ENCODE measurements at regions not wholly inside any gene's neighbourhood (a gene's known extent, or its start where the extent isn't known, plus 50 kb on each side); places are given as distances from the start of the nearest gene placed in this dataset.

GRCh38 chr6:156161471-156161870 lies 615.7 kb upstream of the ARID1B start:
- TF ChIP-seq ZNF70 (CRISPR knock-in tag; IDR thresholded peaks at IDR 0.05) (no peak), TOX (CRISPR knock-in tag; IDR thresholded peaks at IDR 0.05; ENCODE audit: borderline replicate concordance) (no peak), RARB (CRISPR knock-in tag; IDR thresholded peaks at IDR 0.05) (no peak), ZNF8 (CRISPR knock-in tag; IDR thresholded peaks at IDR 0.05) (no peak), OSR1 (CRISPR knock-in tag; IDR thresholded peaks at IDR 0.05) (no peak), BACH2 (CRISPR knock-in tag; IDR thresholded peaks at IDR 0.05; ENCODE audit: borderline replicate concordance) (no peak), CSDC2 (CRISPR knock-in tag; IDR thresholded peaks at IDR 0.05) (no peak), PATZ1 (CRISPR knock-in tag; IDR thresholded peaks at IDR 0.05; ENCODE audit: borderline replicate concordance) (no peak), TCF4 (CRISPR knock-in tag; IDR thresholded peaks at IDR 0.05; ENCODE audit: borderline replicate concordance) (no peak), CREB5 (CRISPR knock-in tag; IDR thresholded peaks at IDR 0.05; ENCODE audit: low read depth) (no peak), ARNTL (CRISPR knock-in tag; IDR thresholded peaks at IDR 0.05; ENCODE audit: borderline replicate concordance, low read depth) (no peak), POU6F1 (CRISPR knock-in tag; IDR thresholded peaks at IDR 0.05; ENCODE audit: borderline replicate concordance, low read depth) (no peak), TSHZ2 (CRISPR knock-in tag; IDR thresholded peaks at IDR 0.05) (no peak), SNAI2 (CRISPR knock-in tag; IDR thresholded peaks at IDR 0.05) (no peak), PPARA (CRISPR knock-in tag; IDR thresholded peaks at IDR 0.05; ENCODE audit: borderline replicate concordance) (no peak), ISL1 (CRISPR knock-in tag; IDR thresholded peaks at IDR 0.05) (no peak)
- ATAC-seq, result no peak

GRCh38 chr6:156160795-156161165 lies 616.4 kb upstream of the ARID1B start:
- no peak for TF ChIP-seq ZNF8 (CRISPR knock-in tag; IDR thresholded peaks at IDR 0.05)
- 0 out of 2 replicates have a peak, but pooled peaks have one; percentile 0 for TF ChIP-seq CREB5 (CRISPR knock-in tag; IDR thresholded peaks at IDR 0.05; ENCODE audit: low read depth)
- ATAC-seq, result no peak

- ATAC-seq, result peak; percentile 69
- TF ChIP-seq ESRRG (CRISPR knock-in tag; IDR thresholded peaks at IDR 0.05) (no peak), ZNF565 (CRISPR knock-in tag; conservative IDR thresholded peaks at IDR 0.05; ENCODE audit: low read depth) (no peak), GLIS3 (CRISPR knock-in tag; IDR thresholded peaks at IDR 0.05) (peak; percentile 74; the same call in 1 of the 2 replicates), ZNF70 (CRISPR knock-in tag; IDR thresholded peaks at IDR 0.05) (no peak), PPARA (CRISPR knock-in tag; IDR thresholded peaks at IDR 0.05; ENCODE audit: borderline replicate concordance) (0 out of 2 replicates have a peak, but pooled peaks have one; percentile 36), ZFP30 (CRISPR knock-in tag; IDR thresholded peaks at IDR 0.05) (0 out of 2 replicates have a peak, but pooled peaks have one; percentile 10), POU6F1 (CRISPR knock-in tag; IDR thresholded peaks at IDR 0.05; ENCODE audit: borderline replicate concordance, low read depth) (peak; percentile 68; the same call in 1 of the 2 replicates), ZNF8 (CRISPR knock-in tag; IDR thresholded peaks at IDR 0.05) (peak; percentile 35), TCF4 (CRISPR knock-in tag; IDR thresholded peaks at IDR 0.05; ENCODE audit: borderline replicate concordance) (peak; percentile 94), ZFP3 (CRISPR knock-in tag; IDR thresholded peaks at IDR 0.05) (0 out of 2 replicates have a peak, but pooled peaks have one; percentile 35), ZC3H10 (CRISPR knock-in tag; IDR thresholded peaks at IDR 0.05) (no peak), SNAI2 (CRISPR knock-in tag; IDR thresholded peaks at IDR 0.05) (peak; percentile 55; the same call in 1 of the 2 replicates), PATZ1 (CRISPR knock-in tag; IDR thresholded peaks at IDR 0.05; ENCODE audit: borderline replicate concordance) (peak; percentile 42), CSDC2 (CRISPR knock-in tag; IDR thresholded peaks at IDR 0.05) (peak; percentile 79), TOX (CRISPR knock-in tag; IDR thresholded peaks at IDR 0.05; ENCODE audit: borderline replicate concordance) (no peak)
Observed at GRCh38 chr6:156160007-156160794, 617.0 kb upstream of the ARID1B start.
